ENCODE measurements at regions not wholly inside any gene's neighbourhood (a gene's known extent, or its start where the extent isn't known, plus 50 kb on each side); places are given as distances from the start of the nearest gene placed in this dataset.

DNA sequence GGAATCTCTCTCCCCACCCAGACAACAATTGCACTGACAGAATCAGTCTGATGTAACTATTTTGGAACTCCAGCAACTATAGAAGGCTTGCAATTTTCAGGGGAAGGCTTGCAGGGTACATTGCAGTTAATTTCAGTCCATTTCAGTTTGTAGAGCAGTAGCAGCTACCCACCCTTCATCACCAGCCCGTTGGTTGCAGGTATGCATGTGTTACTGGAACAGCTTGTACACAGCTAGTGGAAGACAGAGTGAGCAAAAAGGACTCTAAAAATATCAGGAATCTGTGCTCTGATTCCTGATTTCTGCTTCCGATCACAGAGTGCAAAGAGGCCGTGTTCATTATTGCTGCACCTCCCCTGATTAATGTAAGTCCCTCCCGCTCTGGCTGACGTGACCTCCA is 449.0 kb downstream of the NPHP4 start:
- Mint-ChIP-seq H3K36me3 (no peaks in the 10 kb centered on the region), H3K27ac (no peak overlapping the region), H3K9me3 (peaks cover 0 to 6% (median 2%) of the 10 kb centered on the region in 7 donors), H3K4me3 (no peak overlapping the region), H3K27me3 (ENCODE audit: low read depth in 3 of 3) (peaks cover 0 to 4% (median 3%) of the 10 kb centered on the region in 3 donors), H3K4me1 (no peaks in the 10 kb centered on the region)
- H4K20me1 ChIP-seq (ENCODE audit: insufficient read depth, low read length), result no peaks in the 10 kb centered on the region
- H2AFZ ChIP-seq (ENCODE audit: insufficient read depth, low read depth, low read length, poor library complexity, severe bottlenecking), result no peak overlapping the region
- H3K4me1 ChIP-seq (ENCODE audit: control insufficient read depth in 1 of 2, insufficient read depth in 2 of 2, low read length in 2 of 2), result no peaks in the 10 kb centered on the region
- no peak for DNase-seq
- TF ChIP-seq, protein P1, sequence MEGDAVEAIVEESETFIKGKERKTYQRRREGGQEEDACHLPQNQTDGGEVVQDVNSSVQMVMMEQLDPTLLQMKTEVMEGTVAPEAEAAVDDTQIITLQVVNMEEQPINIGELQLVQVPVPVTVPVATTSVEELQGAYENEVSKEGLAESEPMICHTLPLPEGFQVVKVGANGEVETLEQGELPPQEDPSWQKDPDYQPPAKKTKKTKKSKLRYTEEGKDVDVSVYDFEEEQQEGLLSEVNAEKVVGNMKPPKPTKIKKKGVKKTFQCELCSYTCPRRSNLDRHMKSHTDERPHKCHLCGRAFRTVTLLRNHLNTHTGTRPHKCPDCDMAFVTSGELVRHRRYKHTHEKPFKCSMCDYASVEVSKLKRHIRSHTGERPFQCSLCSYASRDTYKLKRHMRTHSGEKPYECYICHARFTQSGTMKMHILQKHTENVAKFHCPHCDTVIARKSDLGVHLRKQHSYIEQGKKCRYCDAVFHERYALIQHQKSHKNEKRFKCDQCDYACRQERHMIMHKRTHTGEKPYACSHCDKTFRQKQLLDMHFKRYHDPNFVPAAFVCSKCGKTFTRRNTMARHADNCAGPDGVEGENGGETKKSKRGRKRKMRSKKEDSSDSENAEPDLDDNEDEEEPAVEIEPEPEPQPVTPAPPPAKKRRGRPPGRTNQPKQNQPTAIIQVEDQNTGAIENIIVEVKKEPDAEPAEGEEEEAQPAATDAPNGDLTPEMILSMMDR (IDR thresholded peaks at IDR 0.05), result no peak
- H3K27ac ChIP-seq (ENCODE audit: low read depth in 1 of 2, low read length in 2 of 2), result no peak overlapping the region
- H3K79me2 ChIP-seq (ENCODE audit: insufficient read depth, low read length), result no peaks in the 10 kb centered on the region
- no peak overlapping the region for H3K4me2 ChIP-seq (replicated peaks; ENCODE audit: extremely low read depth, low read length, poor library complexity, severe bottlenecking)
- 100% methylated on average over 2 of the region's 5 CpGs for WGBS (ENCODE audit: insufficient coverage)
- H3K36me3 ChIP-seq (replicated peaks in 1 of 2; ENCODE audit: control insufficient read depth in 1 of 2, insufficient read depth in 2 of 2, low read length in 2 of 2), result no peaks in the 10 kb centered on the region
- no peak overlapping the region for H3K4me3 ChIP-seq (replicated peaks in 1 of 3; ENCODE audit: low read depth in 2 of 3, low read length in 3 of 3)
- H3K9ac ChIP-seq (ENCODE audit: insufficient read depth, low read length, poor library complexity, severe bottlenecking), result no peak overlapping the region
- H3K9me3 ChIP-seq (replicated peaks in 1 of 2; ENCODE audit: control insufficient read depth in 1 of 2, insufficient read depth in 1 of 2, low read length in 2 of 2), result no peaks in the 10 kb centered on the region
- no peaks in the 10 kb centered on the region for H3K27me3 ChIP-seq (ENCODE audit: control insufficient read depth in 2 of 2, insufficient read depth in 2 of 2, low read length in 2 of 2)
- intact Hi-C loops (cut with micrococcal nuclease), result no loop called here

DNA sequence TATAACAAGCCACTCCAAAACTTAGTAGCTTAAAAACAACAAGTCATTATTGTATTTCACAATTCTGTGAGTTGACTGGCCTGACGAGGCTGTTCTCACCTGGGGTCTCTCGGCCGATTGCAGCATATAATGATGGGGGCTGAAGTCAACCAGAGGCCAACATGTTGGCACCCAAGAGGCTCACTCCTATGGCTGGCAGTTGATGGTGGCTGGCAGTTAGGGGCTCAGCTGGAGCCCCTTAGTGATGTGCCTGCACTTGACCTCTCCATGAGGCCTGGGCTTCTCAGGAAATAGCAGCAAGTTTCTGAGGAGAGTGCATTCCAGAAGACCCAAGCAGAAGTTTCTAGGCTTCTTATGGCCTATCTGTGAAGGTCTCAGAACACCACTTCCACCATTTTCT is 459.4 kb downstream of the NPHP4 start:
- Mint-ChIP-seq H3K9me3 (peaks cover 0 to 9% (median 2%) of the 10 kb centered on the region in 7 donors), H3K27me3 (ENCODE audit: low read depth in 3 of 3) (peaks cover 0 to 2% (median 0%) of the 10 kb centered on the region in 3 donors), H3K4me3 (no peak overlapping the region), H3K36me3 (no peaks in the 10 kb centered on the region), H3K27ac (no peak overlapping the region), H3K4me1 (no peaks in the 10 kb centered on the region)
- WGBS (ENCODE audit: insufficient coverage), result 80% methylated on average over 1 of the region's 3 CpGs
- TF ChIP-seq, protein P1 (IDR thresholded peaks at IDR 0.05), result no peak
- Histone ChIP-seq H3K27me3 (ENCODE audit: control insufficient read depth in 2 of 2, insufficient read depth in 2 of 2, low read length in 2 of 2) (no peaks in the 10 kb centered on the region), H4K20me1 (ENCODE audit: insufficient read depth, low read length) (no peaks in the 10 kb centered on the region), H3K9ac (ENCODE audit: insufficient read depth, low read length, poor library complexity, severe bottlenecking) (no peak overlapping the region), H3K4me2 (replicated peaks; ENCODE audit: extremely low read depth, low read length, poor library complexity, severe bottlenecking) (no peak overlapping the region), H3K4me1 (ENCODE audit: control insufficient read depth in 1 of 2, insufficient read depth in 2 of 2, low read length in 2 of 2) (no peaks in the 10 kb centered on the region), H3K27ac (ENCODE audit: low read depth in 1 of 2, low read length in 2 of 2) (no peak overlapping the region), H3K9me3 (replicated peaks in 1 of 2; ENCODE audit: control insufficient read depth in 1 of 2, insufficient read depth in 1 of 2, low read length in 2 of 2) (peaks cover 0 to 3% of the 10 kb centered on the region in 2 donors), H3K36me3 (replicated peaks in 1 of 2; ENCODE audit: control insufficient read depth in 1 of 2, insufficient read depth in 2 of 2, low read length in 2 of 2) (no peaks in the 10 kb centered on the region), H3K79me2 (ENCODE audit: insufficient read depth, low read length) (no peaks in the 10 kb centered on the region), H2AFZ (ENCODE audit: insufficient read depth, low read depth, low read length, poor library complexity, severe bottlenecking) (no peak overlapping the region), H3K4me3 (replicated peaks in 1 of 3; ENCODE audit: low read depth in 2 of 3, low read length in 3 of 3) (no peak overlapping the region)
- no peak for DNase-seq
- intact Hi-C loops (cut with micrococcal nuclease), result no loop called here
